ENCODE measurements at regions not wholly inside any gene's neighbourhood (a gene's known extent, or its start where the extent isn't known, plus 50 kb on each side); places are given as distances from the start of the nearest gene placed in this dataset.
A peak's percentile ranks its signal among the peaks of the same experiment; 100 is the strongest.

DNA sequence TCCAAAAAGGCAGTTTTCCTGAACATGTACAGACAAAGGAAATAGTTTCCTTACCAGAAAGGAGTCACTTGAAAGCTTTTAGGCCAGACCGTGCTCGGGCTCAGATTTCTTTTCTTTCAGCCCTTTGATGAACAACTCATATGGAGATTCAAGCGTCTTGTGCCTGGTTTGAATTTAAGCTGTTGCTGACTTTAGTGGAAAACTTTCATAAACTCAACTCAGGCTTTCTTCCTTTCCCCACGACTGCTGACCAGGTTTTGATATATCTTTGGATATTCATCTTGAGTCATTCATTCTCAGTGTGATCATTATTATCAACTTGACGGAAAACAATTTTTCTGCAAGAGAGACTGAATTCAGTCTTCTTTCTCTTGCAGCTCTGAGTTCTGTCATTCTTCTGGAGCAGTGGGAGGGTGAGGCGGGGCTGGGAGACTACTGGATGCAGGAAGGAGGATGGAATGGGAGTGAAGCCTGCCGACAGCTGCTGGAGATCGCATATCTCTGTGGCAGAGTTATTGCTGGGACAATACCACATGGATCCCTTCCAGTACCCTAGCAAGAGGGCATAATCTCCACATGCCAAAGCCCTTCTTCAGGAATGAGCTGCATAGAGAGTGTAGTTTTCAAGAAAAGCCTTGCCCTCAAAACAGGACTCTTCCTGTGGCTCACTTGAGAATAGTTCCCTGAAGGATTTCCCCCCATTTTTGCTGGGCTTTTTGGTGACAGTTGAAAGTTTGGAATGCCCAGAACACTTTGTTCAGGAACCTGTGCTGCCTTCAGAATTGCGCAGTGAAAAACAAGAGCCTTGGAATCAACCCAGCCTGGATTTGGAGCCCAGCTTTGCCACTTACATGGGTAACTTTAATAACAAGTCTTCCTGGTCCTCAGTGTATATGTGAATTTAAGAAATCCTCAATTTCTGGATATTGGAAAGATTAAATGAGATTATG is 364.4 kb downstream of the ZNF521 start:
- no peak for DNase-seq (ENCODE audit: low read depth)

GRCh38 chr18:24988253-24988840 is 363.6 kb downstream of the ZNF521 start:
- no peak for DNase-seq (ENCODE audit: low read depth)

DNA sequence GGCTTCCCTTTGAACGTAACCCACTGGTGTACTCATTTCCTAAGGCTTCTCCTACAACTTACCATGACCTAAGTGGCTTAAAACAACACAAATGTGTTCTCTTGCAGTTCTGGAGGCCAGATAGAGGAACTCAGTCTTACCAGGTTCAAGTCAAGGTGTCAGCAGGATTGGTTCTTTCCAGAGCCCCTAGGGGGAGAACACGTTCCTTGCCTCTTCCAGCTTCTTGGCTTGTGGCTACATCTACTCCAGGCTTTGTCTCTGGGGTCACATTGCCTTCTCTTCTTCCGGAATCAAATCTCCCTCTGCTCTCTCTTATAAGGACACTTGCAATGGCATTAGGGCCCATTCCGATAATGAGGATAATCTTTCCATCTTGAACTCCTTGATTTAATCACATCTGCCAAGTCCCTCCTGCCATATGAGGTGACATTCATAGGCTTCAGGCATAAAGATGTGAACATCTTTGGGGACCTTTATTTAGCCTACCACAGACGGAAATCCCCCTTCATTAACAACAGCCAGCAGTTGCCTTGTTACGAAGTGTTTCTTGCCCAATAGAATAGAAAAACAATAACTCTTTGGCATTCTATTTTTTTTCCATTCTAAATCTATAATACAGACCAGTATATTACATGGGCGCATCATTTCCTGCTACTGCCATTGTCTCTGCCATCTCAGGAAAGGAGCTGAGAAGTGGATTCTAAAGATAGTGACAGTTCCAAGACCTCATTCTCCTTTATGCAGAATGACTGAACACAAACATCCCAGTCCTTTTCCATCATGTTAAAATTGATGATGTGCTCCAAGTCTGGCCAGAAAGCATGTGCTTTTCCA is 362.0 kb downstream of the ZNF521 start:
- no peak for DNase-seq (ENCODE audit: low read depth)

DNA sequence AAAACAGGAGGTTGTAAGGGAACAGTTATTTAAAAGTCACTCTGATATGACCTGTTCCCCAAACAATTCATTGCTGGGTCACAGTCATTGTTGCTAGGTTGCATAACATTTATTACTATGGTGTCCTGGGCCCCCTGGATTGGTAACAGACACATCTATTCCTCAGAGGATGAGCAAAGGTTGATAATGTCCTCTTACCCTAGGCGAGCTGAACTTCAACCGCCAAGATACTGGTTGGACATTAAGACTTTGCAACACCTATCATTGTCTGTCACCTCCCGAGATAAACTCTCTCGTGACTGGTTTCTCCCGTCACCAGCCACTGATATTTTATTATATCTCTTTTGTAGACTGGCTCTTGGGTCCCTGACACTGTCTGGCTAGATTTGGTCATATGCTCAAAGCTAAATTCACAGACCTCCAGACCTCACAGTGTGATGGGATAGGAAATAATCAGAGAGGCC is 361.3 kb downstream of the ZNF521 start:
- no peak for DNase-seq (ENCODE audit: low read depth)

GRCh38 chr18:24991141-24992060 is 360.6 kb downstream of the ZNF521 start:
- DNase-seq (ENCODE audit: low read depth): no peak

DNA sequence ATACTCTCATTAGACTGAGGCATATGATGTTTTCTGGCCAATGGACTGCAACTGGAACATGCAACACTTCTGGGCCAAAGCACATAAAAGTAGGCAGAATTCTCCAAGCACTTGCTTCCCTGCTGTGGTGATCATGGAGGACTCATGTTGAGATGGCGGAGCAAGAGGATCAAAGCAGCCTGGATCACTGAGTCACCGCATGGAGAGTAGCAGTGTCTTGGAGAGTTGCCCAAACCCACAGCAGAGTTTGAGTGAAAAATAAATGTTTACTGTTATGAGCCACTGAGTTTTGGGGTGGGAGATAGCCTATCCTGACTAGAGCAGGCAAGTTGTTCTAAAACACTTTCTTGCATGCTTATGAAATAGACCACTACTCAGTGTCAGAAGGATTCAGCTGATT is 359.5 kb downstream of the ZNF521 start:
- peak; percentile 17 for DNase-seq (ENCODE audit: low read depth)

GRCh38 chr18:24993628-24994027 is 358.3 kb downstream of the ZNF521 start:
- no peak for DNase-seq (ENCODE audit: low read depth)

DNA sequence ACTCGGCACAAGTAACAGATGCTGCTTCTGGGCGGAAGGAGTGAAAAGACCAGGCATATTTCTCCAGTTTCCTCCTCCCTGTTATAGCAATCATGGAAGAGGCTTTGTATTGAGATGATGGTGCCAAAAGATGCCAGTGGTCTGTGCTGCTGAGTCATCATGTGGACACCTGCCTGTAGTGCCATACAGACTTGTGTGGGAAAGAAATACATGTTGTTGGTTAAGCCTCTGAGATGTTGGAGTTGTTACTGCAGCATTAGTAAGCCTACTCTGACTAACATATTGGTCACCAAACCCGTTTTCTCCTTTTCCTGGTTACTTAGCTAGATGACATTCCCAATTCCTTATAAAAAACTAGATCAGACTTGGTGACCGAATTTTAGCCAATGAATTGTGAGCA is 356.9 kb downstream of the ZNF521 start:
- DNase-seq (ENCODE audit: low read depth): peak; percentile 8

GRCh38 chr18:24995755-24996154 is 356.2 kb downstream of the ZNF521 start:
- DNase-seq (ENCODE audit: low read depth): no peak

DNA sequence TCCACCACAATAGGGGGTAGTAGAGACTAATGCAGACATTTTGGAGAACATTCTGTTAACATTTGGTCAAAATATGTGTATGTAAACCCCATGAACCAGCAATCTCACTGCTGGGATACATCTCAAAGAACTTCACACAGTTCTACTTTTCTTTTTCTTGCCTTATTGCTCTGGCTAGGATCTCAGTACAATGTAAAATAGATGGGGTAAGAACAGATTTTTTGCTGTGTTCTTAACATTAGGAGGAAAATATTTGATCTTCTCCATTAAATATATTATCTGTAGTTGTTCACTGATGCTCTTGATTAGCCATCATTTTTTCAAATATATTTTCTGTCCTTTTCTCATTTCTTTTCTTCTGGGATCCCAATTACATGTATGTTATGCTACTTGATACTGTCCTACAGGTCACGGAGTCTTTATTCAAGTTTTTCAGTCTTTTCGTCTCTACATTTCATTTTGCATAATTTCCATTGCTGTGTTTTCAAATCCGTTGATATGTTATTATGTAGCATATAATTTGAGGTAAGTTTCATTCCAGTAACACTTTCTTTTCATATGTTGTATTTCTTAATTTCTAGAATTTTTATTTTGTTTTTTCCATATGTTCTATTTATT is 352.2 kb downstream of the ZNF521 start:
- DNase-seq (ENCODE audit: low read depth): no peak

DNA sequence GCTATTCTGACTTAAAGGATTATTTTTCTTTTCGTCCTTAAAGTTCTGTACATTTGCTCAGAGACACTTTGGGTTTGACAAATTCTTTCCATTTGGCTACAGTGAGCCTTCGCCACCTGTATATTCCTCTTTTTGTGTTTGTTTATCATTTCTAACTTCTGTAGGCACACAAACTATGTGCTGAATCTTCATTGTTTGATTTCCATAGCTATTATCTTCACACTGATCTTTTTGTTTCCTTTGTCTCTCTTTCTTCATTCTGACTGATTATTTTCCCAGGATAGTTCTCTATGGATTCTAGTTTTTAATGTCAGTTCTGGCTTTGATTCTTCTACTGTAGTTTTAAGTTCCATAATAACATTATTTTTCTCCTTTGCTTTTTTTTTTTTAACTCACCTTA is 350.2 kb downstream of the ZNF521 start:
- no peak for DNase-seq (ENCODE audit: low read depth)

DNA sequence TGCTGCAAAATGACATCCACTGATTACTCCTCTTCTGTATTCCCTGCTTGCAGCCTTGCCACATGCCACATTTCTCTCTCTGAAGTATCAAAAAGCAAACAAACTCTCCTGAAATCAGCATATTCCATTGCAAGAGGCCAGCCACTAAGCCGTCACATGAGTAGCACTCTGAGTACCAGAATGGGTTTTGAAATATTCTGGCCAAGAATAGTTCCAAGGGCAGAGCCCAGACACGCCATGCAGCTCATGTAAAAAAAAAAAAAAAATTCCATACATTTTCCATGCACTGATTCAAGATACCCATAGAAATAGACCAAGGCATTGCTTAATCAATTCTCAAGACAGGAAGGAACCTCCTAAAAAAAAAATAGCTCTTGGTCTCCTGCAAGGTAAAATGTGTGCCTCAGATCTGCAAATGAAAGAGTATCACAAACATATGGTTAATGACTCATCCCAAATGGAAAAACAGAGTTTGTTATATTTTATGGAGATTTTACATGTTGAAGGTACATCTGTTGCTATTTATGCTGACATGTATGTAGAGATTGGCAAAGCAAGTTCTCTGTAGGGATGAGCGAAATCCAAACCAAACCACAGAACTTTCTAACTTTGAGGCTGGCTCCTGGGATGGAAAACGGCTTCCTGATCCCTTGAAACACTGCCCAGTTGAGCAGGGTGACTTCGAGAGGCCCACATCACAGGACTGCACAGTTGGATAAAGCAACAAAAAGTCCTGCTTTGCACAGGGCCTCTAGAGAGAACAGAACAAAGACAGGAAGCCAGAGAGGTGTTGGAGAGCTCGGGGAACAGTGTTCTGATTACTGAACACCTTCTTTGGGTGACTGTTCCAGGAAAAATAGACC is 346.2 kb downstream of the ZNF521 start:
- DNase-seq (ENCODE audit: low read depth): no peak

- DNase-seq (ENCODE audit: low read depth): no peak
These were observed 341.2 kb downstream of the ZNF521 start for GRCh38 chr18:25010623-25011374.

All from iris pigment epithelial cell (primary cell).